Right lobe of liver (tissue), 6 donors: ENCODE measurements at regions not wholly inside any gene's neighbourhood (a gene's known extent, or its start where the extent isn't known, plus 50 kb on each side); places are given as distances from the start of the nearest gene placed in this dataset.

Experiments
- ATAC-seq, 4 donors: fragments of 200-7000 bp; cut with Tn5 transposase; one replicate each; pipeline ENCODE4 v1.9.1; 2020; ENCODE audit warnings: mild to moderate bottlenecking in 4 of 4, moderate library complexity in 4 of 4
- DNase-seq, 3 donors: peaks; one replicate each; pipeline ENCODE4 v3.0.0-alpha.2; 2020
- H3K27ac ChIP-seq, 3 donors: fragments of 200-600 bp; one replicate each; pipeline ENCODE4 v1.8.0; 2022
- H3K27me3 ChIP-seq, 2 donors: fragments of 200-600 bp; one replicate each; pipeline ENCODE4 v1.8.0; 2022
- H3K36me3 ChIP-seq, 4 donors: fragments of 200-600 bp; sonication (generic) in 1 of 4; one replicate each; pipeline versions ENCODE4 v1.5.1 to v1.8.0; 2017 to 2022; ENCODE audit warnings: control low read depth in 1 of 4
- H3K4me1 ChIP-seq, 4 donors: fragments of 200-600 bp; sonication (generic) in 1 of 4; one replicate each; pipeline versions ENCODE4 v1.5.1 to v1.8.0; 2017 to 2022; ENCODE audit warnings: control low read depth in 1 of 4
- H3K4me3 ChIP-seq, 3 donors: fragments of 200-600 bp; one replicate each; pipeline ENCODE4 v1.8.0; 2022
- H3K9me3 ChIP-seq, 4 donors: fragments of 200-600 bp; sonication (generic) in 1 of 4; one replicate each; pipeline versions ENCODE4 v1.5.1 to v1.8.0; 2017 to 2022; ENCODE audit warnings: control low read depth in 1 of 4
- CTCF ChIP-seq, 4 donors: fragments of 200-600 bp in 3 of 4; fragments of 450-650 bp in 1 of 4; IDR thresholded peaks; one replicate each; pipeline versions ENCODE4 v1.5.1 to v1.8.0; 2016 to 2022; ENCODE audit warnings: antibody characterized with exemption in 4 of 4, mild to moderate bottlenecking in 2 of 4
- POLR2A ChIP-seq: fragments of 450-650 bp; IDR thresholded peaks from one replicate; pipeline ENCODE4 v1.6.1; 2017; ENCODE audit warnings: antibody characterized with exemption, mild to moderate bottlenecking
- WGBS: methylation state at CpG from one replicate; pipeline ENCODE4 v1.1.6; 2018; ENCODE audit warnings: low coverage, low lambda C conversion rate; ENCODE audit not compliant: insufficient coverage; ENCODE audit errors: missing lambda C conversion rate; 5-methylcytosine and 5-hydroxymethylcytosine counted together
- intact Hi-C, 2 donors: fragments of 100-400 bp; cut with DNase I; formaldehyde crosslinking; loops; one replicate each; pipeline versions ENCODE4 v1.11.2 to v1.14.1; 2022
- donor health status: DM: no; HTN: yes; CAD: no.
- donor health status: DM: no; HTN: no; CAD: no.
- donor health status: DM: no; HTN: no; CAD: no.
- donor health status: DM: no; HTN: yes; CAD: no.
- donor health status: DM: no; HTN: yes; CAD: no.

- ATAC-seq (no peak), DNase-seq (no peak)
- no peaks in the 10 kb centered on the region for H3K9me3 ChIP-seq
- TF ChIP-seq CTCF (IDR thresholded peaks at IDR 0.05), result no peak
- no peak for TF ChIP-seq POLR2A
- H3K27ac ChIP-seq, result no peak overlapping the region
- peaks cover 0 to 9% (median 0%) of the 10 kb centered on the region in 4 donors for H3K4me1 ChIP-seq
- no peaks in the 10 kb centered on the region for H3K36me3 ChIP-seq
- H3K27me3 ChIP-seq, result no peaks in the 10 kb centered on the region
- WGBS, result 100% methylated on average over 2 of the region's 3 CpGs
- H3K4me3 ChIP-seq, result no peak overlapping the region
- intact Hi-C loops, result no loop called here
Measured at GRCh38 chr6:15039136-15039535, 206.7 kb upstream of the JARID2 start.

GRCh38 chr6:15042938-15043337 is 202.9 kb upstream of the JARID2 start:
- Histone ChIP-seq H3K4me3 (no peak overlapping the region), H3K27ac (no peak overlapping the region), H3K4me1 (no peaks in the 10 kb centered on the region), H3K27me3 (no peaks in the 10 kb centered on the region), H3K9me3 (no peaks in the 10 kb centered on the region), H3K36me3 (no peaks in the 10 kb centered on the region)
- no peak for TF ChIP-seq CTCF (IDR thresholded peaks at IDR 0.05)
- TF ChIP-seq POLR2A, result no peak
- DNase-seq (no peak), ATAC-seq (no peak)
- 88% methylated on average over 4 of the region's 4 CpGs for WGBS
- intact Hi-C loops, result no loop called here

GRCh38 chr6:15044146-15044882 is 201.6 kb upstream of the JARID2 start:
- Histone ChIP-seq H3K4me3 (no peak overlapping the region), H3K9me3 (no peaks in the 10 kb centered on the region), H3K4me1 (no peaks in the 10 kb centered on the region), H3K27me3 (no peaks in the 10 kb centered on the region), H3K27ac (no peak overlapping the region), H3K36me3 (no peaks in the 10 kb centered on the region)
- ATAC-seq (no peak), DNase-seq (no peak)
- intact Hi-C loops, result no loop called here
- TF ChIP-seq POLR2A, result no peak
- no peak for TF ChIP-seq CTCF (IDR thresholded peaks at IDR 0.05)
- 64% methylated on average over 4 of the region's 4 CpGs for WGBS

- no peaks in the 10 kb centered on the region for H3K9me3 ChIP-seq
- intact Hi-C loops, result no loop called here
- TF ChIP-seq CTCF (IDR thresholded peaks at IDR 0.05), result no peak
- WGBS, result 90% methylated on average over 2 of the region's 2 CpGs
- H3K4me1 ChIP-seq, result no peaks in the 10 kb centered on the region
- ATAC-seq (no peak), DNase-seq (no peak)
- H3K27me3 ChIP-seq, result no peaks in the 10 kb centered on the region
- no peak overlapping the region for H3K4me3 ChIP-seq
- no peaks in the 10 kb centered on the region for H3K36me3 ChIP-seq
- no peak overlapping the region for H3K27ac ChIP-seq
Measured at GRCh38 chr6:15044948-15045347, 200.9 kb upstream of the JARID2 start.
